Progenitor cell of endocrine pancreas (in vitro differentiated cells): ENCODE measurements at regions not wholly inside any gene's neighbourhood (a gene's known extent, or its start where the extent isn't known, plus 50 kb on each side); places are given as distances from the start of the nearest gene placed in this dataset.

Experiments used
- DNase-seq: peaks from one replicate; pipeline ENCODE4 v3.0.0; 2021; ENCODE audit warnings: low spot score; ENCODE audit not compliant: unreplicated experiment
- H3K27ac Mint-ChIP-seq: 2 replicates; pipeline ENCODE4 v1.8.0; 2021; ENCODE audit warnings: mild to moderate bottlenecking, moderate library complexity, mixed read lengths
- H3K27me3 Mint-ChIP-seq: 2 replicates; pipeline ENCODE4 v1.8.0; 2021; ENCODE audit warnings: mixed read lengths
- H3K36me3 Mint-ChIP-seq: 2 replicates; pipeline ENCODE4 v1.8.0; 2022; ENCODE audit warnings: mixed read lengths; ENCODE audit not compliant: insufficient read depth
- H3K4me1 Mint-ChIP-seq: 2 replicates; pipeline ENCODE4 v1.8.0; 2021; ENCODE audit warnings: low read depth, mixed read lengths
- H3K4me3 Mint-ChIP-seq: 2 replicates; pipeline ENCODE4 v1.8.0; 2021; ENCODE audit warnings: low read depth, mild to moderate bottlenecking, moderate library complexity, mixed read lengths
- H3K9me3 Mint-ChIP-seq: 2 replicates; pipeline ENCODE4 v1.8.0; 2021; ENCODE audit warnings: low read depth, mixed read lengths
- CTCF ChIP-seq: fragments of 200-600 bp; sonication (generic); IDR thresholded peaks from one replicate; pipeline ENCODE4 v1.5.0; 2021; ENCODE audit warnings: antibody characterized with exemption, mild to moderate bottlenecking; ENCODE audit not compliant: unreplicated experiment

- no peak for DNase-seq
- Mint-ChIP-seq H3K9me3 (no peaks in the 10 kb centered on the region), H3K4me1 (peaks cover 21% of the 10 kb centered on the region), H3K4me3 (no peak overlapping the region), H3K36me3 (no peaks in the 10 kb centered on the region), H3K27me3 (peaks cover 17% of the 10 kb centered on the region), H3K27ac (no peak overlapping the region)
- no peak for TF ChIP-seq CTCF
These were observed 216.4 kb downstream of the LTN1 start for GRCh38 chr21:28776251-28776650.

- Mint-ChIP-seq H3K36me3 (no peaks in the 10 kb centered on the region), H3K9me3 (peaks cover 5% of the 10 kb centered on the region), H3K27me3 (peaks cover 21% of the 10 kb centered on the region), H3K4me3 (no peak overlapping the region), H3K4me1 (peaks cover 22% of the 10 kb centered on the region), H3K27ac (no peak overlapping the region)
- DNase-seq, result no peak
- TF ChIP-seq CTCF, result no peak
These were observed 217.6 kb downstream of the LTN1 start for GRCh38 chr21:28775071-28775470.

GRCh38 chr21:28773036-28773435 lies 219.6 kb downstream of the LTN1 start:
- no peak overlapping the region for H3K4me3 Mint-ChIP-seq
- peaks cover 23% of the 10 kb centered on the region for H3K27me3 Mint-ChIP-seq
- DNase-seq, result no peak
- no peaks in the 10 kb centered on the region for H3K36me3 Mint-ChIP-seq
- no peak overlapping the region for H3K27ac Mint-ChIP-seq
- no peak for TF ChIP-seq CTCF
- peaks cover 5% of the 10 kb centered on the region for H3K9me3 Mint-ChIP-seq
- peaks cover 22% of the 10 kb centered on the region for H3K4me1 Mint-ChIP-seq

GRCh38 chr21:28771790-28772501 lies 220.7 kb downstream of the LTN1 start:
- TF ChIP-seq CTCF, result no peak
- peaks cover 2% of the 10 kb centered on the region for H3K36me3 Mint-ChIP-seq
- H3K27me3 Mint-ChIP-seq, result peaks cover 23% of the 10 kb centered on the region
- H3K9me3 Mint-ChIP-seq, result peaks cover 11% of the 10 kb centered on the region
- H3K27ac Mint-ChIP-seq, result no peak overlapping the region
- H3K4me1 Mint-ChIP-seq, result peaks cover 22% of the 10 kb centered on the region
- H3K4me3 Mint-ChIP-seq, result no peak overlapping the region
- DNase-seq, result no peak

- no peak overlapping the region for H3K4me3 Mint-ChIP-seq
- no peak for TF ChIP-seq CTCF
- peaks cover 20% of the 10 kb centered on the region for H3K27me3 Mint-ChIP-seq
- peaks cover 4% of the 10 kb centered on the region for H3K36me3 Mint-ChIP-seq
- H3K4me1 Mint-ChIP-seq, result peaks cover 22% of the 10 kb centered on the region
- H3K27ac Mint-ChIP-seq, result no peak overlapping the region
- DNase-seq, result no peak
- peaks cover 19% of the 10 kb centered on the region for H3K9me3 Mint-ChIP-seq
These were observed 221.6 kb downstream of the LTN1 start for GRCh38 chr21:28770867-28771661.
